ENCODE measurements at regions not wholly inside any gene's neighbourhood (a gene's known extent, or its start where the extent isn't known, plus 50 kb on each side); places are given as distances from the start of the nearest gene placed in this dataset.

DNA sequence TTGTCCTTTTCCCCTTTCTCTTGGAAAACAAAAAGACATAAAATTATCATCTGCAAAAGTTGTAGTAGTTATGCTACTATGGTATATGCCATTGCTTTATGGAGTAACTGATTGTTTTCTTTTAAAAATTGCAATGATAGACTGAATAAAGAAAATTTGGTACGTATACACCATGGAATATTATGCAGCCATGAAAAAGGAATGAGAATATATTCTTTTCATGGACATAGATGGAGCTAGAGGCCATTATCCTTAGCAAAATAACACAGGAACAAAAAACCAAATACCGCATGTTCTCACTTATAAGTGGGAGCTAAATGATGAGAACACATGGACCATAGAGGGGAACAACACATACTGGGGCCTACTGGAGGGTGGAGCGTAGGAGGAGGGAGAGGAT, 538.8 kb downstream of the PLXDC2 start:
- Histone ChIP-seq H3K27me3 (ENCODE audit: control insufficient read depth in 2 of 2, insufficient read depth in 1 of 2, low read length in 1 of 2) (no peaks in the 10 kb centered on the region), H3K4me1 (ENCODE audit: control insufficient read depth in 2 of 2, insufficient read depth in 2 of 2, low read length in 2 of 2) (no peaks in the 10 kb centered on the region), H3K36me3 (ENCODE audit: control insufficient read depth in 2 of 2, insufficient read depth in 2 of 2, low read length in 1 of 2) (no peaks in the 10 kb centered on the region), H3K27ac (ENCODE audit: low read depth in 1 of 2, low read length in 1 of 2) (no peak overlapping the region), H3K4me3 (ENCODE audit: low read length in 2 of 2) (no peak overlapping the region), H3K9me3 (ENCODE audit: control insufficient read depth in 2 of 2, insufficient read depth in 1 of 2, low read length in 1 of 2) (peaks cover 0 to 8% of the 10 kb centered on the region in 2 donors)
- DNase-seq (ENCODE audit: low read depth in 6 of 9, low spot score in 9 of 9), result no peak
- WGBS, result 75% methylated on average over 3 of the region's 3 CpGs

DNA sequence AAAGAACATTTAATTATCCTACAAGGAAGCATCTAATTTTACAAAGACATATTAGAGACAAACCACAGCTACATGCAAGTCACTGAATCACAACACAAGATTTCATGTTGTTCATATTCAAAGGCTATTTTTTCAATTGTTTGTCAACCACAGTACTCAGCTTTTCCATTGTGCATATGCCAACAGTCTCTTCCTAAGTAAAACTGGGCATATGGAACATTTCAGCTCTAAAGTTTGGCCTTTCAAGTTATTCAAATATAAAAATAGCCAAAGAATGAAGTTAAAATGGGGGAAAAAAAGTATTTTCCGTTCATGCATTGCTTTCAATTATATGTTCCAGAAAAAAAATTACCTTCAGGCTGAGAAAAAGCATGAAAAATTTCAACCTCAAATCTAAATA, 537.9 kb downstream of the PLXDC2 start:
- no peaks in the 10 kb centered on the region for H3K4me1 ChIP-seq (ENCODE audit: control insufficient read depth in 2 of 2, insufficient read depth in 2 of 2, low read length in 2 of 2)
- H3K9me3 ChIP-seq (ENCODE audit: control insufficient read depth in 2 of 2, insufficient read depth in 1 of 2, low read length in 1 of 2), result peaks cover 0 to 8% of the 10 kb centered on the region in 2 donors
- H3K36me3 ChIP-seq (ENCODE audit: control insufficient read depth in 2 of 2, insufficient read depth in 2 of 2, low read length in 1 of 2), result no peaks in the 10 kb centered on the region
- H3K4me3 ChIP-seq (ENCODE audit: low read length in 2 of 2), result no peak overlapping the region
- 90% methylated on average over 1 of the region's 1 CpG for WGBS
- no peak for DNase-seq (ENCODE audit: low read depth in 6 of 9, low spot score in 9 of 9)
- H3K27me3 ChIP-seq (ENCODE audit: control insufficient read depth in 2 of 2, insufficient read depth in 1 of 2, low read length in 1 of 2), result no peaks in the 10 kb centered on the region
- H3K27ac ChIP-seq (ENCODE audit: low read depth in 1 of 2, low read length in 1 of 2), result no peak overlapping the region

DNA sequence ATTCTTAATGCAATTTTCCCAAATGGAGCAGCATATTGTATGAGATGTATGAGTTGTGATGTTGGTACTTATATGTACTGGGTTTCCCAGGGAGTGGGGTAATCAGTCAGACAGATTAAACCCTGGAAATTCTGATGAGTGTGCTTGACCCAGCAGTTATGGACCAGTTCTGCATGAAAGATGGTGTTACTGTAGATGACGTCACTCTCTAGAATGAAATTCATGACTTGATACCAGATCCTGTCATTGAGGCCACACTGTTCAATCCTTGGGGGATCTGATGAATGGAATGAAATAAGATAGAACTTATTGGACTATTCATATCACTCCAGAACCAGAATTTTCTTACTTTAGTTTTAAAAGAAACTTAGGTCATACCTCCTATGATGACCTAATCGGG, 534.3 kb downstream of the PLXDC2 start:
- H3K36me3 ChIP-seq (ENCODE audit: control insufficient read depth in 2 of 2, insufficient read depth in 2 of 2, low read length in 1 of 2), result no peaks in the 10 kb centered on the region
- no peaks in the 10 kb centered on the region for H3K27me3 ChIP-seq (ENCODE audit: control insufficient read depth in 2 of 2, insufficient read depth in 1 of 2, low read length in 1 of 2)
- no peaks in the 10 kb centered on the region for H3K9me3 ChIP-seq (ENCODE audit: control insufficient read depth in 2 of 2, insufficient read depth in 1 of 2, low read length in 1 of 2)
- no peak for DNase-seq (ENCODE audit: low read depth in 6 of 9, low spot score in 9 of 9)
- H3K27ac ChIP-seq (ENCODE audit: low read depth in 1 of 2, low read length in 1 of 2), result no peak overlapping the region
- 97% methylated on average over 2 of the region's 2 CpGs for WGBS
- H3K4me1 ChIP-seq (ENCODE audit: control insufficient read depth in 2 of 2, insufficient read depth in 2 of 2, low read length in 2 of 2), result no peaks in the 10 kb centered on the region
- H3K4me3 ChIP-seq (ENCODE audit: low read length in 2 of 2), result no peak overlapping the region

DNA sequence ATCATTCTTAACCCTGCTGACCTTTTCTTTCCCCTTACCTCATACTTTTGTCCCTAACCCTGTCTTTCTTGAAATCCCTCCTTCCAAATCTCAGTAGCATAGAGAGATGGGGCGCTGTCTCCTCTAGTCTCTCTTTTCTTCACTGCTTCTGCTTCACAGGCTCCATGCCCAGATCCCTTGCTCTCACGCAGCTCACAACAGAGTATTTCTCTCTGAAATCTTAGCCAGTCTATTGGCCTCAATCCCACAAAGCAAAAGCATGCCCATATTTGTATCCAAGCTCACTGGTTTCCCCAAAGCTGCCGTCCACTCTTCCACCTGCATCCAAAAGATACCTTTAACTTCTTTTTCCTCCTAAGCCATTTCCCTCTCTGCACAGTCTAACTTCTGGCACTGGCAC, 526.8 kb downstream of the PLXDC2 start:
- Histone ChIP-seq H3K36me3 (ENCODE audit: control insufficient read depth in 2 of 2, insufficient read depth in 2 of 2, low read length in 1 of 2) (no peaks in the 10 kb centered on the region), H3K4me3 (ENCODE audit: low read length in 2 of 2) (no peak overlapping the region), H3K27ac (ENCODE audit: low read depth in 1 of 2, low read length in 1 of 2) (no peak overlapping the region), H3K9me3 (ENCODE audit: control insufficient read depth in 2 of 2, insufficient read depth in 1 of 2, low read length in 1 of 2) (peaks cover 0 to 16% of the 10 kb centered on the region in 2 donors), H3K27me3 (ENCODE audit: control insufficient read depth in 2 of 2, insufficient read depth in 1 of 2, low read length in 1 of 2) (no peaks in the 10 kb centered on the region), H3K4me1 (ENCODE audit: control insufficient read depth in 2 of 2, insufficient read depth in 2 of 2, low read length in 2 of 2) (no peaks in the 10 kb centered on the region)
- no peak for DNase-seq (ENCODE audit: low read depth in 6 of 9, low spot score in 9 of 9)
- 90% methylated on average over 3 of the region's 3 CpGs for WGBS

Measured in thymus (tissue), 11 donors.